ENCODE measurements at regions not wholly inside any gene's neighbourhood (a gene's known extent, or its start where the extent isn't known, plus 50 kb on each side); places are given as distances from the start of the nearest gene placed in this dataset.

- DNase-seq: no peak
Measured at GRCh38 chr11:45341372-45341771, 55.2 kb upstream of the SYT13 start.

DNA sequence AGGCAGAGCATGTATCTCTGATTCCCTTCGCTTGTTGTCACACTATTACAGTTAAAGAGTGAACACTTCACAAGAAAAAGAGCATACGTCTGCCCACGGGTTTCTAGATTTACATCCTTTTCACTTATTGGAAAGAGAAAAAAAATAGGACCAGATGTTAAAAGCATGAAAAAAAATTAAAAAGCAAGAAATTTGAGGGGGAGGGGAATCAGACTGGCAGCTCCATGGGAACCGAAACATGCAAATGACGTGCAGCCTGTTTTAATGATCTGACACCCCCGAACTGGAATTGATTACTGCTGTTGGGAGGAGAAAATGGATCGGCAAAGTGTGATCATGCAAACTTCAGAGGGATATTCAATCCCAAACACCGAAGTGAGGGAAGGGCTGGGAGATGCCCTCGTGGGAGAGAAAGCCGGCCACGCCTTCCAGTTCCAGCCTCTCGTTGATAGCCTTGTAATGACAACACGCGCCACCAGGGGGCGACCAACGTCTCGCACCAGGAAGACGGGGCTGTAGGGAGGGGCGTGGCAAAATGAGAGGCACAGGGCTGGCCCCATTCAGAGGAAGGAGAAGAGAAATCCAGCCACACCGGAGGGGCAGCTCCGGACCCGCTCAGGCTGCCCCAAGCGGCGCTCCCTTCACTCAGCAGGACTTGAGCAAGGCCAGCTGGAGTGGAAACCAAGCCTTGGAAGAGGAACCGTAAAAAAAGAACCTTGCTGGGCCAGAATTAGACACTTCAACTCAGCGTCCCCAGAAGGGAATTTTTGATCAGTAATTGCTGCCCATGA, 53.8 kb upstream of the SYT13 start:
- DNase-seq: peak; percentile 79

DNA sequence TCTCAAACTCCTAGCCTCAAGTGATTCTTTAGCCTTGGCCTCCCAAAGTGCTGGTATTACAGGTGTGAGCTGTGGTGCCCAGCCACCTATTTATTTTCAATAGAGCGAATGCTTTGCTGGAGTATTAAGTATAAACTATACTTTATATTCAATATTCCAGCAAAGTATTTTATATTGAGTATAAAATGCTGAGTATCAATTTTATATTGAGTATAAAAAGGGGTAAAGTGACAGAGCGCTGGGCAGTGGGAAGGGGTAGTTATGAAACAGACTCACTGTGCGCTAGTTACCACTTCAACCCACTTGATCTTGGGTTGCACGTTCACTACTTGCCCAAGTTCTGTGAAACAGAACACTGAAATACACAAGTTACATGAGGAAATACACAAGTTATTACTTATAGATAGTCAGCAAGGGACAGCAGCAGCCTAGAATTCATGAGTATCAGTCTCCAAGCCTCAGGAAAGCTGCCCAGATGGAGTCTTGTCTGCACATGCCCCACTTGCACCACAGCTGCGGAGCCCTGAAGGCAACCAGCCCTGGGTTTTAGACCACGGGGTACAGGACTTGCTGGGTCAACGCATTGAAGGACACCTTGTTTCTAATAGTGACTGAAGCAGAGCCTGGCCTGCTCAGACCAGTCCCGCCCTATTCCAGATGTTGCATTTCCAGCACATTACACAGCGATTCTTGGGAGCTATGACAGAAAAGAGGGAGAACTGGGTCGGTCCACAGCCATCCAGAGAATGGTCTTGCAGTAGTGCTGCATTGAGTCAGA, 51.6 kb upstream of the SYT13 start:
- DNase-seq: no peak

DNA sequence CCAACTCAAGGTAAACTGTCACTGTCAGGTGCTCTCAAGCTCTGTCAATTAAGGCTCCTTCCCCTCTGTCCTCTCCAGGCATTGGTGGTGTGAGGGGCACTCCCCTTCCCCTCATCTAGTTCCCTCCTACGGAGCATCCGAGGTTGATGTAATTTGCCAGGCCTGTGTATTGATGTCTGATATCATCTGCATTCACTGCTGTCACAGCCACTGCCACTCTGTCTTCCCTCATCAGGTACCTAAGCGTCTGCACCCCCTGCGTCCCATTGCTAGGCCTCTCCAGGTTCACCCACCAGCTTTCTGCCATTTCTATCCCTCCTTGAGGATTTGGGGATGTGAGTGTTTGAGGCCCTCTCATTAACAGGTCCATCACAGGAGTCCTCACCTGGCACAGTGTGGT, 50.0 kb upstream of the SYT13 start:
- DNase-seq: no peak
